ENCODE measurements at regions not wholly inside any gene's neighbourhood (a gene's known extent, or its start where the extent isn't known, plus 50 kb on each side); places are given as distances from the start of the nearest gene placed in this dataset.

GRCh38 chr14:34328178-34328577 lies 133.9 kb downstream of the SPTSSA start:
- WGBS, 2 donors, result 50 to 52% methylated on average over 4 of the region's 4 CpGs
- intact Hi-C loops (cut with DNase I), result no loop called here
- H3K4me1 ChIP-seq, result no peaks in the 10 kb centered on the region
- FAIRE-seq (no peak), ATAC-seq (no peak), DNase-seq (no peak)
- H3K27ac ChIP-seq, result no peak overlapping the region
- H3K9me3 ChIP-seq, result no peaks in the 10 kb centered on the region
- H3K4me3 ChIP-seq, result no peak overlapping the region
- TF ChIP-seq CTCF (IDR thresholded peaks at IDR 0.05), result no peak
- H3K27me3 ChIP-seq, result no peaks in the 10 kb centered on the region
- no peaks in the 10 kb centered on the region for H3K36me3 ChIP-seq

GRCh38 chr14:34325493-34325892 lies 136.5 kb downstream of the SPTSSA start:
- Histone ChIP-seq H3K4me3 (no peak overlapping the region), H3K27me3 (no peaks in the 10 kb centered on the region), H3K36me3 (no peaks in the 10 kb centered on the region), H3K4me1 (no peaks in the 10 kb centered on the region), H3K27ac (no peak overlapping the region), H3K9me3 (no peaks in the 10 kb centered on the region)
- ATAC-seq (peak; percentile 28 to 65 (median 48)), FAIRE-seq (no peak), DNase-seq (no peak)
- intact Hi-C loops (cut with DNase I), result no loop called here
- TF ChIP-seq CTCF (IDR thresholded peaks at IDR 0.05), result no peak

DNA sequence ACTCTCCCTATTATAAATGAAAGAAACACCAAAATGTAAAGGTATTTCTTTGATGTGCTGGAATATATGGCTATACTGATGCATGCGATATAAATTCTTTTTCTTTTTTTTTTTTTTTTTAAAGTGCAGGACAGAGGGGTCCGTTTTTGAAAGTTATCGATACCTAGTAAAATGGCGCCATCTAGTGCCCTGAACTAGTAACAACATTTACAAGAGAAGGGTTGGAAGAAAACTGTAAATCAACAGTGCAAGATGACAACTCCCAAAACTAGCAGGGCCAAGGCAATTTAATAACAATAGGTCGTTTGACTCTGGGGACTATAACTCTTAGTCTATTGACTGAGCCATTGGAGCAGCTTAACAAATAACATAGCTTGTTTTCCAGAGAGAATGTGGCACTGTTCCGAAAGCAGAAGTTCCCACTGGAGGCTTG lies 137.7 kb downstream of the SPTSSA start:
- ATAC-seq (peak; percentile 61 to 87 (median 76)), DNase-seq (peak in 1 of 6 donors; percentile 22), FAIRE-seq (peak; percentile 91)
- 16% methylated on average over 6 of the region's 6 CpGs for WGBS, 2 donors
- Histone ChIP-seq H3K27ac (no peak overlapping the region), H3K9me3 (no peaks in the 10 kb centered on the region), H3K36me3 (no peaks in the 10 kb centered on the region), H3K4me1 (no peaks in the 10 kb centered on the region), H3K4me3 (no peak overlapping the region), H3K27me3 (no peaks in the 10 kb centered on the region)
- intact Hi-C loops (cut with DNase I), result no loop called here
- peak; percentile 41 to 63 (median 52) for TF ChIP-seq CTCF (IDR thresholded peaks at IDR 0.05)

GRCh38 chr14:34322940-34323418 lies 139.1 kb downstream of the SPTSSA start:
- Histone ChIP-seq H3K36me3 (no peaks in the 10 kb centered on the region), H3K27me3 (no peaks in the 10 kb centered on the region), H3K9me3 (no peaks in the 10 kb centered on the region), H3K4me3 (no peak overlapping the region), H3K4me1 (no peaks in the 10 kb centered on the region), H3K27ac (no peak overlapping the region)
- ATAC-seq (peak; percentile 69 to 90 (median 86)), DNase-seq (peak; percentile 50 to 87 (median 73)), FAIRE-seq (no peak)
- intact Hi-C loops (cut with DNase I), result no loop called here
- 28 to 33% methylated on average over 8 of the region's 8 CpGs for WGBS, 2 donors
- TF ChIP-seq CTCF (IDR thresholded peaks at IDR 0.05), result peak; percentile 47 to 68 (median 62)

- H3K4me3 ChIP-seq, result no peak overlapping the region
- no peaks in the 10 kb centered on the region for H3K4me1 ChIP-seq
- ATAC-seq, result no peak
- no peak for TF ChIP-seq CTCF (IDR thresholded peaks at IDR 0.05)
- no peak for FAIRE-seq
- 91 to 92% methylated on average over 4 of the region's 4 CpGs for WGBS, 2 donors
- H3K27ac ChIP-seq, result no peak overlapping the region
- H3K27me3 ChIP-seq, result no peaks in the 10 kb centered on the region
- H3K9me3 ChIP-seq, result no peaks in the 10 kb centered on the region
- no peaks in the 10 kb centered on the region for H3K36me3 ChIP-seq
- intact Hi-C loops (cut with DNase I), result no loop called here
- DNase-seq, result no peak
Measured at GRCh38 chr14:34319140-34319539, 142.9 kb downstream of the SPTSSA start.

Data from pancreas (tissue), 10 donors.